Uterus (tissue), 2 donors: ENCODE measurements at regions not wholly inside any gene's neighbourhood (a gene's known extent, or its start where the extent isn't known, plus 50 kb on each side); places are given as distances from the start of the nearest gene placed in this dataset.

Source experiments
- CTCF ChIP-seq, 4 experiments: fragments of 200-600 bp in 2 of 4; fragments of 450-650 bp in 2 of 4; sonication (generic) in 2 of 4; IDR thresholded peaks; one replicate each; pipeline ENCODE4 v1.5.1; 2016 to 2019; ENCODE audit warnings: antibody characterized with exemption in 4 of 4, mild to moderate bottlenecking in 2 of 4, moderate library complexity in 1 of 4
- POLR2A ChIP-seq, 2 donors: fragments of 450-650 bp; IDR thresholded peaks; one replicate each; pipeline ENCODE4 v1.6.1; 2016; ENCODE audit warnings: antibody characterized with exemption in 2 of 2, mild to moderate bottlenecking in 1 of 2, moderate library complexity in 1 of 2

GRCh38 chr1:208462761-208463160 lies 218.6 kb upstream of the PLXNA2 start:
- TF ChIP-seq POLR2A (IDR thresholded peaks at IDR 0.05): no peak
- no peak for TF ChIP-seq CTCF (IDR thresholded peaks at IDR 0.05)
